Activated T-helper 17 cell treated with anti-CD3 and anti-CD28 coated beads, Interleukin-2, amount 50 U/mL, for 72 hours (primary cell): ENCODE measurements at regions not wholly inside any gene's neighbourhood (a gene's known extent, or its start where the extent isn't known, plus 50 kb on each side); places are given as distances from the start of the nearest gene placed in this dataset.
"Not testable (repeated sequence)": the region's sequence is repeated elsewhere in the genome, so short reads cannot be mapped to it uniquely, and the experiment has no call there.

Experiments
- ATAC-seq: fragments of 150-1000 bp; cut with Tn5 transposase; replicated peaks from 2 replicates; pipeline ENCODE4 v1.10.0; 2021; ENCODE audit warnings: mild to moderate bottlenecking, moderate library complexity
- H3K27ac Mint-ChIP-seq: one replicate; pipeline ENCODE4 v1.8.0; 2022; ENCODE audit warnings: mixed read lengths
- H3K27me3 Mint-ChIP-seq: one replicate; pipeline ENCODE4 v1.8.0; 2022; ENCODE audit warnings: mixed read lengths
- H3K36me3 Mint-ChIP-seq: one replicate; pipeline ENCODE4 v1.8.0; 2022; ENCODE audit warnings: low read depth, mild to moderate bottlenecking, mixed read lengths
- H3K4me1 Mint-ChIP-seq: one replicate; pipeline ENCODE4 v1.8.0; 2022; ENCODE audit warnings: mixed read lengths
- H3K4me3 Mint-ChIP-seq: one replicate; pipeline ENCODE4 v1.8.0; 2022; ENCODE audit warnings: mild to moderate bottlenecking, mixed read lengths
- H3K9me3 Mint-ChIP-seq: one replicate; pipeline ENCODE4 v1.8.0; 2022; ENCODE audit warnings: mixed read lengths

- no peaks in the 10 kb centered on the region for H3K4me1 Mint-ChIP-seq
- H3K27ac Mint-ChIP-seq, result no peak overlapping the region
- no peaks in the 10 kb centered on the region for H3K9me3 Mint-ChIP-seq
- peaks cover 4% of the 10 kb centered on the region for H3K27me3 Mint-ChIP-seq
- ATAC-seq, result no peak
- H3K36me3 Mint-ChIP-seq, result no peaks in the 10 kb centered on the region
- H3K4me3 Mint-ChIP-seq, result no peak overlapping the region
These were observed 86.1 kb upstream of the LOC128125822 start for GRCh38 chr6:63486196-63486595.

- Mint-ChIP-seq H3K27me3 (peaks cover 4% of the 10 kb centered on the region), H3K27ac (no peak overlapping the region), H3K36me3 (no peaks in the 10 kb centered on the region), H3K4me1 (no peaks in the 10 kb centered on the region), H3K9me3 (no peaks in the 10 kb centered on the region), H3K4me3 (no peak overlapping the region)
- ATAC-seq, result no peak
These were observed 85.0 kb upstream of the LOC128125822 start for GRCh38 chr6:63487103-63487813.

GRCh38 chr6:63491119-63491518 is 81.2 kb upstream of the LOC128125822 start:
- no peak overlapping the region for H3K4me3 Mint-ChIP-seq
- no peaks in the 10 kb centered on the region for H3K27me3 Mint-ChIP-seq
- H3K27ac Mint-ChIP-seq, result no peak overlapping the region
- H3K9me3 Mint-ChIP-seq, result no peaks in the 10 kb centered on the region
- no peak for ATAC-seq
- H3K4me1 Mint-ChIP-seq, result no peaks in the 10 kb centered on the region
- H3K36me3 Mint-ChIP-seq, result no peaks in the 10 kb centered on the region

- Mint-ChIP-seq H3K4me3 (no peak overlapping the region), H3K9me3 (no peaks in the 10 kb centered on the region), H3K36me3 (no peaks in the 10 kb centered on the region), H3K27ac (no peak overlapping the region), H3K4me1 (no peaks in the 10 kb centered on the region), H3K27me3 (no peaks in the 10 kb centered on the region)
- ATAC-seq, result no peak
These were observed 79.8 kb upstream of the LOC128125822 start for GRCh38 chr6:63492476-63492875.

- peak; percentile 77 for ATAC-seq
- no peaks in the 10 kb centered on the region for H3K27me3 Mint-ChIP-seq
- H3K4me3 Mint-ChIP-seq, result no peak overlapping the region
- H3K4me1 Mint-ChIP-seq, result no peaks in the 10 kb centered on the region
- no peak overlapping the region for H3K27ac Mint-ChIP-seq
- H3K36me3 Mint-ChIP-seq, result no peaks in the 10 kb centered on the region
- no peaks in the 10 kb centered on the region for H3K9me3 Mint-ChIP-seq
These were observed 78.7 kb upstream of the LOC128125822 start for GRCh38 chr6:63493557-63493956.

- H3K9me3 Mint-ChIP-seq, result no peaks in the 10 kb centered on the region
- no peak for ATAC-seq
- no peaks in the 10 kb centered on the region for H3K27me3 Mint-ChIP-seq
- no peak overlapping the region for H3K27ac Mint-ChIP-seq
- no peak overlapping the region for H3K4me3 Mint-ChIP-seq
- H3K36me3 Mint-ChIP-seq, result no peaks in the 10 kb centered on the region
- H3K4me1 Mint-ChIP-seq, result no peaks in the 10 kb centered on the region
These were observed 75.9 kb upstream of the LOC128125822 start for GRCh38 chr6:63496361-63496804.

- Mint-ChIP-seq H3K9me3 (no peaks in the 10 kb centered on the region), H3K27ac (no peak overlapping the region), H3K36me3 (no peaks in the 10 kb centered on the region), H3K27me3 (no peaks in the 10 kb centered on the region), H3K4me1 (no peaks in the 10 kb centered on the region), H3K4me3 (no peak overlapping the region)
- ATAC-seq, result no peak
These were observed 70.1 kb upstream of the LOC128125822 start for GRCh38 chr6:63502156-63502555.

- ATAC-seq, result no peak
- no peaks in the 10 kb centered on the region for H3K36me3 Mint-ChIP-seq
- H3K4me3 Mint-ChIP-seq, result no peak overlapping the region
- no peaks in the 10 kb centered on the region for H3K9me3 Mint-ChIP-seq
- H3K4me1 Mint-ChIP-seq, result no peaks in the 10 kb centered on the region
- no peaks in the 10 kb centered on the region for H3K27me3 Mint-ChIP-seq
- no peak overlapping the region for H3K27ac Mint-ChIP-seq
These were observed 69.1 kb upstream of the LOC128125822 start for GRCh38 chr6:63503199-63503598.

GRCh38 chr6:63504777-63505384 is 67.4 kb upstream of the LOC128125822 start:
- Mint-ChIP-seq H3K36me3 (no peaks in the 10 kb centered on the region), H3K4me1 (no peaks in the 10 kb centered on the region), H3K9me3 (no peaks in the 10 kb centered on the region), H3K27me3 (no peaks in the 10 kb centered on the region), H3K4me3 (no peak overlapping the region), H3K27ac (no peak overlapping the region)
- peak; percentile 89 for ATAC-seq

- no peaks in the 10 kb centered on the region for H3K4me1 Mint-ChIP-seq
- no peak overlapping the region for H3K27ac Mint-ChIP-seq
- H3K36me3 Mint-ChIP-seq, result no peaks in the 10 kb centered on the region
- H3K9me3 Mint-ChIP-seq, result no peaks in the 10 kb centered on the region
- no peaks in the 10 kb centered on the region for H3K27me3 Mint-ChIP-seq
- ATAC-seq, result no peak
- H3K4me3 Mint-ChIP-seq, result no peak overlapping the region
These were observed 65.2 kb upstream of the LOC128125822 start for GRCh38 chr6:63507096-63507495.

GRCh38 chr6:63509652-63510352 is 62.5 kb upstream of the LOC128125822 start:
- Mint-ChIP-seq H3K4me3 (no peak overlapping the region), H3K9me3 (no peaks in the 10 kb centered on the region), H3K4me1 (no peaks in the 10 kb centered on the region), H3K27ac (no peak overlapping the region), H3K36me3 (no peaks in the 10 kb centered on the region), H3K27me3 (no peaks in the 10 kb centered on the region)
- ATAC-seq, result no peak

GRCh38 chr6:63510353-63510686 is 62.0 kb upstream of the LOC128125822 start:
- no peak overlapping the region for H3K4me3 Mint-ChIP-seq
- H3K36me3 Mint-ChIP-seq, result no peaks in the 10 kb centered on the region
- H3K27me3 Mint-ChIP-seq, result no peaks in the 10 kb centered on the region
- H3K4me1 Mint-ChIP-seq, result no peaks in the 10 kb centered on the region
- no peak overlapping the region for H3K27ac Mint-ChIP-seq
- no peak for ATAC-seq
- no peaks in the 10 kb centered on the region for H3K9me3 Mint-ChIP-seq

GRCh38 chr6:63510849-63511248 is 61.4 kb upstream of the LOC128125822 start:
- no peak overlapping the region for H3K27ac Mint-ChIP-seq
- ATAC-seq, result no peak

GRCh38 chr6:63514488-63515173 is 57.6 kb upstream of the LOC128125822 start:
- Mint-ChIP-seq H3K36me3 (no peaks in the 10 kb centered on the region), H3K4me3 (no peak overlapping the region), H3K4me1 (no peaks in the 10 kb centered on the region), H3K9me3 (no peaks in the 10 kb centered on the region), H3K27me3 (peaks cover 3% of the 10 kb centered on the region), H3K27ac (no peak overlapping the region)
- ATAC-seq, result no peak

More at GRCh38 chr6:63510849-63511248, 61.4 kb upstream of the LOC128125822 start:
- H3K4me3 Mint-ChIP-seq, result no peak overlapping the region
- no peaks in the 10 kb centered on the region for H3K4me1 Mint-ChIP-seq
- peaks cover 3% of the 10 kb centered on the region for H3K27me3 Mint-ChIP-seq
- H3K9me3 Mint-ChIP-seq, result no peaks in the 10 kb centered on the region
- no peaks in the 10 kb centered on the region for H3K36me3 Mint-ChIP-seq

- not testable (repeated sequence) for H3K9me3 Mint-ChIP-seq, ATAC-seq, H3K4me1 Mint-ChIP-seq, H3K27ac Mint-ChIP-seq, H3K4me3 Mint-ChIP-seq, H3K27me3 Mint-ChIP-seq, H3K36me3 Mint-ChIP-seq
These were observed 57.1 kb upstream of the LOC128125822 start for GRCh38 chr6:63515227-63515626.
